ENCODE measurements at regions not wholly inside any gene's neighbourhood (a gene's known extent, or its start where the extent isn't known, plus 50 kb on each side); places are given as distances from the start of the nearest gene placed in this dataset.
"Not testable (repeated sequence)": the region's sequence is repeated elsewhere in the genome, so short reads cannot be mapped to it uniquely, and the experiment has no call there.

DNA sequence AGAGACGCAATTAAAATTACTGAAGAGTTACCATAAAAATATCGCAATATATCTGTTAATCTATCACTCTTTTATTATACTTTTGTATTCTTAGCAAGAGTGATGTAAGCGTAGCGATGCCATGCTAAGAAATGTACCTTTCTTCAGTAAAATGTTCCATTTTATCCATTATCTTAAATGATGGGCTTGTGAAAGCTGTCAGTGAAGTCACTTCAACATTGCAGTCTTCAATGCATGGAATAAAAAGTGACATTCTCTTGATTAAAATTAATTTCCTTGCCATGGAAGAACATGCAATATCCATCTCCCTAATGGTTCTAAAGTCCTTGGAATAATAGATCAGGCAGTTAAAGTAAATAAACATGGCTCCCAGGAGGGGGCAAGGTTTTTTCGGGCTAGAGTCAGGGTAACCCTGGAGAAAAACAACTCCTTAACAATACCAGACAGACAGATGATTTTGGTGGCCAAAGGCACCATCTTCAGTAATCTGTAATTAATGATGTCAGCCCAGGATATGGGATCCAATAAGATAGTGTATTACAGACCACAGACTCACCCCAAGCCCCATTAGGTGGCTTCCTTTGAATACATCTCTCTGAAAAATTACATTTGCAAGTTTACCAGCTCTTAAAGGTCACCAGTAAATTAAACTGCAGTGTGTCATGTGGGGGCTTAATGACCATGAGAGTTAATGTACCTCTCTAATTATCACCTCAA lies 677.1 kb downstream of the DTWD2 start:
- H3K4me3 ChIP-seq (ENCODE audit: low read depth, low read length) = no peak overlapping the region

DNA sequence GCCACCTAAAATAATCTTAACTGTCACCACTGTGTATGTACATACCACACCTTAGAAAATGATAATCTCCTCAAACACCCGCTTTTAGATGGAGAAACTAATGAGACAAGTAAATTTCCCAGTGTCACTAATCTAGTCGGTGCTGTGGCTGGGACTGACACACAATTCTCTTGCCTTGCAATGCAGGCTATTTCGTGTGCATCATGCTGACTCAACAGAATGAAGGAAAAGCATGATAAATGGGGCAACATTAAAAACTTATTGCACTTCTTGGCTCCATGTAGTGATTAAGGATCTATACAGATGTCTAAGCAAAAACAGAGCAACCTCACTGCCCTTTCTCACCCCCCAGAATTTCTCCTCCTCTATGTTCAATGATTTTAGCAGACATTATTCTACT lies 677.9 kb downstream of the DTWD2 start:
- no peak overlapping the region for H3K4me3 ChIP-seq (ENCODE audit: low read depth, low read length)

DNA sequence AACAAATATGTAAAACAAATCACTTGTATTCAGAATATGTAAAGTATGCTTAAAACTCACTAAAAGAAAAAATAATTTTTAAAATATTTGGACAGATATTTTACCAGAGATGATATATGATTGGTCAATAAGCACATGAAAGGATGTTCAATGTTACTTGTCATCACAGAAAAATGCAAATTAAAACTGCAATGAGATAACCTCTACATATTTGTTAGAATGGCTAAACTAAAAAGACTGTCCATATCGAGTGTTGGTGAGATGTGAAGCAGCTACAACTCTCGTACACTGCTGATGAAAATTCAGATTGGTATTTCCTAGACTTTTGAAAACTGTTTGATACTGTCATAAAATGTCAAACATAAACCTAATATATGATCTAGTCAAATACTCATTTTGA lies 685.1 kb downstream of the DTWD2 start:
- no peak overlapping the region for H3K4me3 ChIP-seq (ENCODE audit: low read depth, low read length)

DNA sequence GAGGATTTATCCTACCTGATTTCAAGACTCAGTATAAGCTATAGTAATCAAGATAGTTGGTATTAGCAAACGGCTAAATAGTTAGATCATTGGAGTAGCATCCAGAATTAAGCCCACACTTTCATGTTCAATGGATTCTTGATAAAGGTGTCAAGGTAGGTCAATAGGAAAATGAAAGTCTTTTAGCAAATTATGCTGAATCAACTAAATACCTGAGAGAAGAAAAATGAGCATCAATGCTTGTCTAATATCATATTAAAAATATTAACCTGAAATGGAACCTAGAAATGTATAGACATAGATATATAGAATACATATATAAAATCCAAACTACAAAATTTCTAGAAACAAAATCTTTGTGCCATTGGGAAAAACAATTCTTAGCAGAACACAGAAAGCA lies 685.6 kb downstream of the DTWD2 start:
- H3K4me3 ChIP-seq (ENCODE audit: low read depth, low read length) = no peak overlapping the region

- H3K4me3 ChIP-seq (ENCODE audit: low read depth, low read length) = no peak overlapping the region
Measured at GRCh38 chr5:118301696-118302095, 686.7 kb downstream of the DTWD2 start.

DNA sequence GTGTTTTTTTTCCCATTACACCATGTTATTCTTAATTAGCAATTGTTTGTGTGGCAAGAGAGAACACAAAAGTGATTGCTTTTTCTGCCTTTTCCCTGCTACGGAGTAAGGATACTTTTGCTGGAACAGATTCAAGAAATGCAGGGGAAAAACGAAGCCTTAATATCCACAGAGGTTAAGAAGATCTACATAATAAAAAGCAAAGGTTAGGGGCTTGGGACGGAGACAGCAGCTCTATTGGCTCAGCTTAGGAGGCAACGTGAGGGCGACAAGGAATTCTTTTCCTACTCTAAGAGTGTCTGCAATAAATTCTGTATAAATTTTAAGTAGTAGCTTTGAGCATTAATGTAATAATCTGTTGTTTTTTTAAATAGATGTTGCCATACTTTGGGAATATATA lies 693.3 kb downstream of the DTWD2 start:
- H3K4me3 ChIP-seq (ENCODE audit: low read depth, low read length) = no peak overlapping the region

DNA sequence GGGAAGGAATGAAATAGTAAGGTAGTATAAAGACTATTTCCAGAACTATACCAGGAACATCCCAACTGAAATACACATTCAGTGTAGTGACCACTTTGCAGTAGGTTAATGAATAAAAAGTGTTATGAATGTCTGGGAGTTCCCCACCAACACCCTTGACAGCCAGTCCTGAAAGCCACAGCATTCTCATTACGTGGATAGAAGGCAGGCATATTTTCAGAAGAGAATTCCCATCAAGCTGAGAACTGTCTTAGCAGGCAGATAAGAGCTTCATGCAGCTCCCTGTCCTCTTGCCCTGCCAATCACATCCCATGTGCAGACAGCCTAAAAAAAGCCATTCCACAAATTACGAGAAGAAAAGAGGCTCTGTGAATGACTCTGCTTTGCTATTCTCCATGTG lies 695.0 kb downstream of the DTWD2 start:
- no peak overlapping the region for H3K4me3 ChIP-seq (ENCODE audit: low read depth, low read length)

- no peak overlapping the region for H3K4me3 ChIP-seq (ENCODE audit: low read depth, low read length)
Measured at GRCh38 chr5:118290204-118290603, 698.1 kb downstream of the DTWD2 start.

DNA sequence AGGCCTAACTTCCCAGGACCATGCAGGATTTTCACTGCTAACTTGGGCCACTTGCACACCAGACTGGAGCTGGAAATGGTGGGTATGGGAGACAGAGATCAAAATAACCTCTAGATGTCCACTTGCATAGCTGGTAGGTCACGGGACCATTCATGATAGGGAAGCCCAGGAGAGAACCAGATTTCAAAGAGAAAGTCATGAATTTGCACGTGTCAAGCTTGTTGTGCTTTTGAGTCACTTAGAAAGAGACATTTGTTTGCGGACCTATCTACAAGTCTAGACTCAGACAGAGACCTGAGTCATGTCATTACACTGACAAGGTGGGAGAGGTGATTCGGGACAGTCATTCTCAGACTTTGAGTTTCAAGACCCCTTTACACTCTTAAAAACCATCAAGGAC lies 704.1 kb downstream of the DTWD2 start:
- not testable (repeated sequence) for H3K4me3 ChIP-seq (ENCODE audit: low read depth, low read length)

DNA sequence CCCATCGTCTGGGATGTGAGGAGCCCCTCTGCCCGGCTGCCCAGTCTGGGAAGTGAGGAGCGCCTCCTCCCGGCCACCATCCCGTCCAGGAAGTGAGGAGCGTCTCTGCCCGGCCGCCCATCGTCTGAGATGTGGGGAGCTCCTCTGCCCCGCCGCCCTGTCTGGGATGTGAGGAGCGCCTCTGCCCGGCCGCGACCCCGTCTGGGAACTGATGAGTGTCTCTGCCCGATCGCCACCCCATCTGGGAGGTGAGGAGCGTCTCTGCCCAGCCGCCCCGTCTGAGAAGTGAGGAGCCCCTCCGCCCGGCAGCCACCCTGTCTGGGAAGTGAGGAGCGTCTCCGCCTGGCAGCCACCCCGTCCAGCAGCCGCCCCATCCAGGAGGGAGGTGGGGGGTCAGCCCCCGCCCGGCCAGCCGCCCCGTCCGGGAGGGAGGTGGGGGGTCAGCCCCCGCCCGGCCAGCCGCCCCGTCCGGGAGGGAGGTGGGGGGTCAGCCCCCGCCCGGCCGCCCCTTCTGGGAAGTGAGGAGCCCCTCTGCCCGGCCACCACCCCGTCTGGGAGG lies 705.8 kb downstream of the DTWD2 start:
- not testable (repeated sequence) for H3K4me3 ChIP-seq (ENCODE audit: low read depth, low read length)

- H3K4me3 ChIP-seq (ENCODE audit: low read depth, low read length) = no peak overlapping the region
Measured at GRCh38 chr5:118279540-118280294, 708.6 kb downstream of the DTWD2 start.

DNA sequence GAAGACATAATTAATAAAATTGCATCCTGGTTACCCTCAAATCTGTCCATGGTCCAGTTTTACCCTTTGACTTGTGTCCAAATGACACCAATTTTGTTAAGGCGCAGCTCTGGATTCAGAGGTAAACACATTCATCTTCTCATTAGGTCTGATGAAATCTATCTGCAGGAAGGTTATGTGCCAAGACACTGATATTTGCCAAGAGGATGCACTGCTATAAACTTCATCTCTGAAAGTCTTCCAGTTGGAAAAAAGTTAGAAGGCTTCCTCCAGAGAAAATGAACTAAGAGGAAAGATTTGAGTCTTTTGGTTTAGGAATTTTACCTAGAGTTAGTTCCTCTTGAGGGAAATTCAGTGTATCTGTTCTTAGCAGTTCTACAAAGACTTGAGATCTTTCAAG lies 717.8 kb downstream of the DTWD2 start:
- H3K4me3 ChIP-seq (ENCODE audit: low read depth, low read length) = no peak overlapping the region

GRCh38 chr5:118258223-118258622 lies 730.1 kb downstream of the DTWD2 start:
- H3K4me3 ChIP-seq (ENCODE audit: low read depth, low read length) = no peak overlapping the region

GRCh38 chr5:118257066-118257465 lies 731.3 kb downstream of the DTWD2 start:
- H3K4me3 ChIP-seq (ENCODE audit: low read depth, low read length) = no peak overlapping the region

GRCh38 chr5:118253225-118254061 lies 734.9 kb downstream of the DTWD2 start:
- no peak overlapping the region for H3K4me3 ChIP-seq (ENCODE audit: low read depth, low read length)

DNA sequence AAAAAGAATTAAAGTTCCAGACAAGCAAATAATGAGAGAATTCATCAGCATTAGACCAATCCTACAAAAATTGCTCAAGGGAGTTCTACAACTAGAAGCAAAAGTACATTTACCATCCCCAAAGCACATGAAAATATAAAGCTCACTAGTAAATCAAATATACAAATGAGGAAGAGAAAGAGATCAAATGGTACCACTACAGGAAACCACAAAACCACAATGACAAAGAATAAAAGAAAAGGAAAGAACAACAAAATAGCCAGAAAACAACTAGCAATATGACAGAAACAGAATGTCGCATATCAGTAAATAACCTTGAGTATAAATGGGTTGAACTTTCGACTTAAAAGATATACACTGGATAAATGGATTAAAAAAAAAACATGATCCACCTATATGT lies 739.0 kb downstream of the DTWD2 start:
- H3K4me3 ChIP-seq (ENCODE audit: low read depth, low read length) = no peak overlapping the region

GRCh38 chr5:118247458-118247857 lies 740.9 kb downstream of the DTWD2 start:
- no peak overlapping the region for H3K4me3 ChIP-seq (ENCODE audit: low read depth, low read length)

DNA sequence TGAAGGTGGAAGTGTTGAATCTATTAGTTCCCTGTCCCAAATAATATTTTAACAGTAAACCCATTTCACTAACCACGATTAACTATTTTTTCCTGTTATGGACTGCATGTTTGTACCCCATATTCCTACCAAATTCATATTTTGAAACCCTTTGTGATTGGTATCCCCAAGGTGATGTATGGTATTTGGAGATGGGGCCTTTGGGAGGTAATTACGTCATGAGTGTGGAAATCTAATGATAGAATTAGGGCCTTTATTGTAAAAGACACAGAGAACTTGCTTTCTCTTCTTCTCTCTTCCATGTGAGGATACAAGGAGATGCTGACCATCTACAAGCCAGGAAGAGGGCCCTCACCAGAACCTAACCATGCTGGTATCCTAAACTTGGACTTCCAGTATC lies 744.7 kb downstream of the DTWD2 start:
- H3K4me3 ChIP-seq (ENCODE audit: low read depth, low read length) = no peak overlapping the region

DNA sequence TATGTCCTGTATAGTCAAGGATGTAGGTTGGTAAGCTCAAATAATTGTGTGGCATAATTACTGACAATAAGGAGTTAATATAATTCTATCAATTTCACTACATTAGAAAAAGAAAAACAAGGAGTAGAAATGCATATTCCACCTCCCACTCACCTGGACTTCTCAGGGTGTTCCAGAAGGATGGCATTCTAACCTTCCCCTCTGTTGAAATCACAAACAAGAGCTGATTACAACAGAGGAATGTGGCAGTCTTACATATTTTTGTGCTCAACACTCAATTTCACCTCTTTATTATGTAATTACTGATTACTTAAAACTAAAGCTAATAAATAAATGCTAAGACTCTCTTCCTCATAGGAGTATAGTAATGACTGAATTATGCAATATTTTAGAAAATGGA lies 745.3 kb downstream of the DTWD2 start:
- H3K4me3 ChIP-seq (ENCODE audit: low read depth, low read length) = no peak overlapping the region

DNA sequence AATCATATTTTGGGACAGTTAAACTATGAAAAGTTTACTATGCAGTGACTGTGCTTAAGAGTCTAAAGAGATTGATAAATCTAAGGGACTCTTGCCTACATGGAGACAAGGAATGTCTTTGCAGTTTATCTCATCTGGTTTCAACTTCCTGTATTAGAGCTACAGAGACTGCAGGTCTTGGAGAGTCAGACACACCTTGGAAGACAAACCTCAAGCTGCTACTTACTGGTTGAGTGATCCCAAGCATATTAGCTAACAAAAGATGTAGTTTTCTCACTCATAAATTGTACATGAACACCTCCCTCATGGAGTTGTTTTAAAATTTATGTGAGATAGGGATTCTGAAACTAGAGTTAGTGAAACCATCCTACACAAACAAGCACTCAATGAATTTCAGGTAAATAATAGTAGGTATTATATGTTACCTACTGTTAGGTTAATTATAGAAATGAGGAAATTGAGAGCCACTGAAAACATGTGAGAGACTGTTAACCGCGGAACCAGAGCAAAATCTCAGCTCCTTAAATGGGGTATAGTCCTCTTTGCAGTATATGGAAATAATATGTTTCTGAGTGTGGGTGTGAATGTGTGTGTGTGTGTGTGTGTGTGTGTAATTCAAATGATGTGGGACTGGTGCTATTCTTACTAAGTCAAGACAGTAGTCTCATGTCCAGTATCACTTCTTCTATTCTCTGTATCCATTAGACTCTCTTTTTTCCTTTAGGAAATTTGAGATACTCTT lies 752.1 kb downstream of the DTWD2 start:
- H3K4me3 ChIP-seq (ENCODE audit: low read depth, low read length) = no peak overlapping the region

DNA sequence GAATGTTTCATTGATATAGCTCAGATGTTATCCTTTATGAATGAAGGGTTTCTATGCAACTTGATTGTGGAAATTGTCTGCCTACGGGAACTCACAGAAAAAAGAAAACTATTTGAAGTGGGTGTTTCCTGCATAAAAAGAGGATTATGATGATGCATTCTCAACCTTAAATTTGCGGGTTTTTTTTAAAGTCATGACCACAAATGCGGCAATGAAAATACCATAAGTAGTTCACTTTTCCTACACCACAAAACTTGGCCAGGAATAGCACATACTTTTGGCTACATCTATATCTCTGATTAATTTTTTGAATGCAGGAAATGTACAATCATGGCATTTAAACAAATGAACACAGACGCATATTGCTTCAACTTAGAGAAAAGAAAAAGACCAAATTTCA lies 754.7 kb downstream of the DTWD2 start:
- no peak overlapping the region for H3K4me3 ChIP-seq (ENCODE audit: low read depth, low read length)
